Activated T-cell treated with anti-CD3 and anti-CD28 coated beads, Interleukin-2, amount 50 U/mL, for 72 hours (primary cell): ENCODE measurements at regions not wholly inside any gene's neighbourhood (a gene's known extent, or its start where the extent isn't known, plus 50 kb on each side); places are given as distances from the start of the nearest gene placed in this dataset.
"Not testable (repeated sequence)": the region's sequence is repeated elsewhere in the genome, so short reads cannot be mapped to it uniquely, and the experiment has no call there.

ENCODE experiments used
- ATAC-seq, 2 donors: fragments of 150-1000 bp; cut with Tn5 transposase; replicated peaks in 1 of 2; 2 replicates each; pipeline ENCODE4 v1.10.0; 2021; ENCODE audit warnings: moderate library complexity in 2 of 2, mild to moderate bottlenecking in 1 of 2
- DNase-seq, 2 donors: peaks; one replicate each; pipeline ENCODE4 v3.0.0; 2021 to 2022; ENCODE audit warnings: mixed read lengths in 1 of 2
- H3K27ac Mint-ChIP-seq: one replicate; pipeline ENCODE4 v1.8.0; 2022; ENCODE audit warnings: mild to moderate bottlenecking, moderate library complexity, mixed read lengths
- H3K27me3 Mint-ChIP-seq: one replicate; pipeline ENCODE4 v1.8.0; 2022; ENCODE audit warnings: low read depth, mixed read lengths
- H3K36me3 Mint-ChIP-seq, 2 donors: one replicate each; pipeline ENCODE4 v1.8.0; 2022; ENCODE audit warnings: mixed read lengths in 2 of 2, mild to moderate bottlenecking in 1 of 2; ENCODE audit not compliant: insufficient read depth in 2 of 2
- H3K4me1 Mint-ChIP-seq: one replicate; pipeline ENCODE4 v1.8.0; 2022; ENCODE audit warnings: low read depth, mixed read lengths
- H3K4me3 Mint-ChIP-seq, 2 donors: one replicate each; pipeline ENCODE4 v1.8.0; 2022; ENCODE audit warnings: mild to moderate bottlenecking in 2 of 2, mixed read lengths in 2 of 2, moderate library complexity in 2 of 2
- H3K9me3 Mint-ChIP-seq, 2 donors: one replicate each; pipeline ENCODE4 v1.8.0; 2022; ENCODE audit warnings: mixed read lengths in 2 of 2

DNA sequence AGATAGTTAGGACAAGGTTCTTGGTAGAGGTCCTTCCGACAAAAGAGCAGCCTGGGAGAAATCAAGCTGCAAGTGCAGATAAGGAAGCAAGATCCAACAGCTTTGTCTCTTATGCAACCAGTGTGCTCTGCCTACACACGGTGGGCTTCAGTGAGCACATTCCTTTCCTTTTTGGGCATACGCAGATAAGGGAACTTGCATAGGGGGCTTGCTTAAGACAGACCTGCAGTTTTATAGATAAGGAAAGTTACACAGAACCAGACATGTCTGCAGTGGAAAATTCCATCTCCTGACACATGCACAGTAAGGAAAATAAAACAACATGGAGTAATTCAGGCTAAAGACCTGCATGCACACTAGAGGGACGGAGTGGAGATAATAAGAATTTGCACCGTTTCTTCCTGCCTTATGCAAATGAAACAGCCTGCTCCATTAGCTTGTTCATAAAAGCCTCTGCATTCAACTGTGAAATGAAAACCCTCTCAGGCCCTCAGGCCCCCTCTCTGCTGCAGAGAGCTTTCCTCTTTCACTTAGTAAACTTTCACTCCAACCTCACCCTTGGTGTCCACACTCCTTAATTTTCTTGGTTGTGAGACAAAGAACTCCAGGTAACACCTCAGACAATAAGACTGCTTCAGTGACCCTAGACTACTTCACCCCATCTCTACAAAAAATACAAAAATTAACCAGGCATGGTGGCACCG lies 97.5 kb upstream of the MYLIP start:
- Mint-ChIP-seq H3K27me3 (peaks cover 18% of the 10 kb centered on the region), H3K27ac (no peak overlapping the region), H3K36me3 (peaks cover 0 to 3% of the 10 kb centered on the region in 2 donors), H3K4me1 (peaks cover 9% of the 10 kb centered on the region), H3K9me3 (peaks cover 2 to 5% of the 10 kb centered on the region in 2 donors), H3K4me3 (no peak overlapping the region)
- ATAC-seq (no peak), DNase-seq (no peak)

DNA sequence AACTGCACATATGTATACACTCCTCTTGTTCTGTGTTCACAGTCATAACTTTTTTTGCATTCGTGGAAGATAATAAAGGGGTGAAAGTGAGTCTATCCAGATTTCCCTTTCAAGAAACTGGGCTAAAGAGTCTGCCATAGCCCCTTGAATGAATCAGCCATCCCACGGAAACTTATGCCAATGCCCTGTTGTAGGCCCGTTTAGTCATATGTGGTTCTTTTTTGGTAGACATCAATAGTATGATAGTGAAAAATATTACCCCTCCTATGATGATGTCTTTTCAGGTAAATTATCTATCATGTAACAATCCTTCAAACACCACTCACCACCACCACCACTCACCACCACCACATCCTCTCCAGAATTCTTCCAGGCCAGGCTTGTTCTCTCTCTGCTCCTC lies 99.9 kb upstream of the MYLIP start:
- Mint-ChIP-seq H3K27me3 (no peaks in the 10 kb centered on the region), H3K4me3 (no peak overlapping the region), H3K9me3 (peaks cover 2 to 5% of the 10 kb centered on the region in 2 donors), H3K27ac (no peak overlapping the region), H3K4me1 (peaks cover 9% of the 10 kb centered on the region), H3K36me3 (peaks cover 0 to 3% of the 10 kb centered on the region in 2 donors)
- ATAC-seq (peak; percentile 41 to 54), DNase-seq (peak in 1 of 2 donors; percentile 4)

DNA sequence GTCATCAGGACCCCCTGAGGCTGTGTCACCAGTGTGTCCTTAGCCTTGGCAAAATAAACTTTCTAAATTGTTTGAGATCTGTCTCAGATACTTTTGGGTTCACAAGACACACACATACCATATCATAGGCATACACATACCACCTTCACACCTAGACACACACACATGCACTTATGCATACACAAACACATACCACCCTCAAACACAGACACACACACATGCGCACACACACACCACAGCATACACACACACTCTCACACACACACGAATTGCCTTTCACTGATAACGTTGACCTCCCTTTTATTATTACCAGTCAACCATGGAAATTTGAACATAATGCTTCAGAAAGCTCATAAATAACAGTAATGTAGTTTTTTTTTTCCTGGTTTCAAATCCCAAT lies 108.6 kb upstream of the MYLIP start:
- no peak overlapping the region for H3K27ac Mint-ChIP-seq
- no peaks in the 10 kb centered on the region for H3K9me3 Mint-ChIP-seq
- H3K36me3 Mint-ChIP-seq = no peaks in the 10 kb centered on the region
- H3K27me3 Mint-ChIP-seq = peaks cover 8% of the 10 kb centered on the region
- no peaks in the 10 kb centered on the region for H3K4me1 Mint-ChIP-seq
- ATAC-seq = no peak
- no peak overlapping the region for H3K4me3 Mint-ChIP-seq
- no peak for DNase-seq

DNA sequence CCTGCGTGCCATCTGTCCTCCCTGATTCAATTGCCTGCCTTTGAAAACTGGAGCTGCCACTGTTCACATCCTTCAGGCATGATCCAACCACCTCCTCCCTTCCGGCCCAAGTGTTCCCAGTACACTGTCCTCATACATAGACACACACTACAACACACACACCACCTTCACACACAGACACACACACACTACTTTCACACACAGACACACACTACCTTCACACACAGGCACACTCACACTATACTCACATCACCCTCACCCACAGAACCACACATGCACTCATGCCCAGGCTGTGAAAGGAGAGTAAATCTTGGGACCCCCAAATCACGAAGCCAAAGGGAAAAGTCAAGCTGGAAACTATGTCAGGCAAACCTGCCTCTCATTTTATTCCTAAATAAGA lies 109.4 kb upstream of the MYLIP start:
- no peak for DNase-seq
- Mint-ChIP-seq H3K27me3 (peaks cover 8% of the 10 kb centered on the region), H3K4me3 (no peak overlapping the region), H3K9me3 (no peaks in the 10 kb centered on the region), H3K36me3 (no peaks in the 10 kb centered on the region), H3K27ac (no peak overlapping the region), H3K4me1 (no peaks in the 10 kb centered on the region)
- no peak for ATAC-seq

DNA sequence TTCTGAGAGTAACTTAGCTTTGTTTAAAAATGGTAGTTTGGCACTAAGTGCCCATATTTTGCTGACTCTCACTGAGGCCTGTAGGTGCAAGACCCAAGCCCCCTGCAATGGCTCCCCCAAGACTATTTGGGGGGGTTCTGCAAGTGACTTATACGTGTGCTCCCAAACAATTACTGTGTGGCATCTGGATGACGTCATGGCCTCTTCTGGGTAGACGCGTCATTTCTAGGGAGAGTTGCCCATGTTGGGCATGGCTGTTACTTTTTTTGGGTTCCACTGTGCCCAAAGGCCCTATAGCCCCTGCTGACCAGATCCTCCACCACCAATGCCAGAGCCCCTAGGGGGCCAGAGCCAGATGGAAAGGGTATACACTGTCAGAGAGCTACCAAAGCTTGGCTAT lies 110.3 kb upstream of the MYLIP start:
- Mint-ChIP-seq H3K27me3 (peaks cover 8% of the 10 kb centered on the region), H3K4me1 (no peaks in the 10 kb centered on the region), H3K4me3 (no peak overlapping the region), H3K9me3 (no peaks in the 10 kb centered on the region), H3K27ac (no peak overlapping the region), H3K36me3 (no peaks in the 10 kb centered on the region)
- DNase-seq = no peak
- ATAC-seq = no peak

DNA sequence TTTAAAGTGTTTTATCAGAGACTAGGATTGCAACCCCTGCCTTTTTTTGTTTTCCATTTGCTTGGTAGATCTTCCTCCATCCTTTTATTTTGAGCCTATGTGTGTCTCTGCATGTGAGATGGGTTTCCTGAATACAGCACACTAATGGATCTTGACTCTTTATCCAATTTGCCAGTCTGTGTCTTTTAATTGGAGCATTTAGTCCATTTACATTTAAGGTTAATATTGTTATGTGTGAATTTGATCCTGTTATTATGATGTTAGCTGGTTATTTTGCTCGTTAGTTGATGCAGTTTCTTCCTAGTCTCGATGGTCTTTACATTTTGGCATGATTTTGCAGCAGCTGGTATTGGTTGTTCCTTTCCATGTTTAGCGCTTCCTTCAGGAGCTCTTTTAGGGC lies 114.6 kb upstream of the MYLIP start:
- H3K27me3 Mint-ChIP-seq = not testable (repeated sequence)

DNA sequence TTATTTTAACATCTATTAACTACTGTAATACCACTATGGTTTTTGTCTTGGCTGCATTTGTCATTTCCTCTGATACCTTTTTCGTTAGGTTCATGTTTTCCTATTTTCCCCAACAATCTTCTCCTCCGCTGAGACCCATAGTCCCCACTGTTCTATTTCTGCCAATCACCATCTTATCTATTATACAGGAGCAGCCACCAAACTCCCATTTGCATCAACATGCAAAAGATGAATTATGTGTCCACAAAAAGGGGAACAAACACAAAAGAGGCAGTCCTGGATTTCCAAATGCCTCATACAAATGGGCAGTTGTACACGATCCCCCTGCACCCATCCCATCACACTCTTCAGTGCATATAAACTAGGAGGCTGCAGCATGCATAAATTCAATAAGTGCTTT lies 121.7 kb upstream of the MYLIP start:
- DNase-seq (no peak), ATAC-seq (no peak)
- Mint-ChIP-seq H3K27me3 (peaks cover 26% of the 10 kb centered on the region), H3K4me3 (no peak overlapping the region), H3K27ac (no peak overlapping the region), H3K36me3 (no peaks in the 10 kb centered on the region), H3K4me1 (no peaks in the 10 kb centered on the region), H3K9me3 (peaks cover 0 to 2% of the 10 kb centered on the region in 2 donors)

More for the DNA sequence above, 114.6 kb upstream of the MYLIP start:
- H3K4me1 Mint-ChIP-seq, ATAC-seq, DNase-seq, H3K27ac Mint-ChIP-seq, H3K36me3 Mint-ChIP-seq, H3K4me3 Mint-ChIP-seq, H3K9me3 Mint-ChIP-seq: not testable (repeated sequence)

DNA sequence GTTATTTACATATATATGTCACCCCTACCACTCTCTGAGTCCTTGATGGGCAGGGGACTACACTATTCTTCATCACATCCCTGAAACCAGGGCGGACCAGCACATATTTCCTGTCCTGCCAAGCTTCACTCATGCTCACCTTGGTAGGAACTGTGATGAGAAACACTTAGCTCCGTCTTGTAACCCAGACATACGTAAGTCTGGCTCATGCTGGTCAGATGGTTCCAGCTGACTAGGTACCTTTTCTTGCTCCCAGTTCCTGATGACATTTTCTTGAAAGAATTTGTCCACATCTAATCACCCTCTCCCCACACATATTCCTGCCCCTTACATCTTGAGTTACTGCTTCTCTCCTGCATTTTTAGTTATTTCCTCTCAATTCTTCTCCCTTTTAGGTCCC lies 122.2 kb upstream of the MYLIP start:
- no peak for ATAC-seq
- peaks cover 26% of the 10 kb centered on the region for H3K27me3 Mint-ChIP-seq
- DNase-seq = no peak
- no peaks in the 10 kb centered on the region for H3K4me1 Mint-ChIP-seq
- H3K36me3 Mint-ChIP-seq = no peaks in the 10 kb centered on the region
- H3K27ac Mint-ChIP-seq = no peak overlapping the region
- no peak overlapping the region for H3K4me3 Mint-ChIP-seq
- peaks cover 0 to 2% of the 10 kb centered on the region in 2 donors for H3K9me3 Mint-ChIP-seq

DNA sequence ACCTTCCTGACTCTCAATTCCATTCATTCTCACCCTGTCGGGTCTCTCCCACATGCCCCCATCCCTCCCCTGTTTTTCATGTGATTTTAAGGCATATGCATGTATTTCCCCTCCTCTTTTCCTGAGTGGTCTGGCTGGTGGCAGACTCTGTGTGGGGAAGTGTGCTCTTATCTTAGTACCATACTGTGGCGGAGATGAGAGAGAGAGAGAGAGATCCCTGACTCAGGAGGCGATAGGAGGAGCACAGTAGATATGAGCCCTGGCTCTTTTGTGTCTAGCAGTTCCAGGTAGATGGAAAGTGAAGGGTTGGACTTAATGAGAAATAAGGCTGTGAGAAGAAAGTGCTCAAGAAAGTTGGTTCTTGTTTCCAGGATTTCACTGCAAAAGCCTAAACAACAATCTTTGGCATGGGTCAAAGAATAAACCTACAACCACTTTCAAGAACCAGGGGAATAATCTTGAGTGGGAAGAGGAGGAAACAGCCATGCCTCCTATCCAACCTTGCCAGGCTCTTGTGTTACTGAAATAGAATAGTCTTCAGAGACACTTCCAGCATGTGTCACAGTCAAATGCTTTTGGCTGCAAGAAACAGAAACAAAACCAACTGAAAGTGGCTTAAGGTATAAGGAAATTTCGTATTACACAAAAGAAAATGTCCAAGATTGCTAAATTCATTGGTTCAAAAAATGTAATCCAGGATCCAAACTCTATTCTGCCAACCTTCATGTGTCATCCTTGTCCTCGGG lies 123.8 kb upstream of the MYLIP start:
- Mint-ChIP-seq H3K36me3 (no peaks in the 10 kb centered on the region), H3K4me3 (no peak overlapping the region), H3K27ac (no peak overlapping the region), H3K27me3 (peaks cover 26% of the 10 kb centered on the region), H3K9me3 (peaks cover 0 to 2% of the 10 kb centered on the region in 2 donors), H3K4me1 (no peaks in the 10 kb centered on the region)
- ATAC-seq (no peak), DNase-seq (no peak)

DNA sequence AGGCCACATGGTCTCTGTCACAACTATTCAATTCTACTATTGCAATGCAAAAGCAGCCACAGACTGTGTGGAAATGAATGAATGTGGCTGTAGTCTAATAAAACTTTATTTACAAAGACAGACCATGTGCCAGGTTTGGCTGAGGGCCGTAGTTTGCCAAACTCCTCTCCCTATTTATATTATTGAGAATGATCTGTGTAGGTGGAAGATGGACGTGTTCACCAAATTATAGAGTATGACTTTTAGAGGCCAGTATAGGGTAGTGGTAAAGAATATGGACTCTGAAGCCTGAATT lies 125.7 kb upstream of the MYLIP start:
- H3K27ac Mint-ChIP-seq = no peak overlapping the region
- no peaks in the 10 kb centered on the region for H3K9me3 Mint-ChIP-seq
- no peak overlapping the region for H3K4me3 Mint-ChIP-seq
- H3K36me3 Mint-ChIP-seq = no peaks in the 10 kb centered on the region
- DNase-seq (no peak), ATAC-seq (no peak)
- H3K27me3 Mint-ChIP-seq = peaks cover 27% of the 10 kb centered on the region
- no peaks in the 10 kb centered on the region for H3K4me1 Mint-ChIP-seq

DNA sequence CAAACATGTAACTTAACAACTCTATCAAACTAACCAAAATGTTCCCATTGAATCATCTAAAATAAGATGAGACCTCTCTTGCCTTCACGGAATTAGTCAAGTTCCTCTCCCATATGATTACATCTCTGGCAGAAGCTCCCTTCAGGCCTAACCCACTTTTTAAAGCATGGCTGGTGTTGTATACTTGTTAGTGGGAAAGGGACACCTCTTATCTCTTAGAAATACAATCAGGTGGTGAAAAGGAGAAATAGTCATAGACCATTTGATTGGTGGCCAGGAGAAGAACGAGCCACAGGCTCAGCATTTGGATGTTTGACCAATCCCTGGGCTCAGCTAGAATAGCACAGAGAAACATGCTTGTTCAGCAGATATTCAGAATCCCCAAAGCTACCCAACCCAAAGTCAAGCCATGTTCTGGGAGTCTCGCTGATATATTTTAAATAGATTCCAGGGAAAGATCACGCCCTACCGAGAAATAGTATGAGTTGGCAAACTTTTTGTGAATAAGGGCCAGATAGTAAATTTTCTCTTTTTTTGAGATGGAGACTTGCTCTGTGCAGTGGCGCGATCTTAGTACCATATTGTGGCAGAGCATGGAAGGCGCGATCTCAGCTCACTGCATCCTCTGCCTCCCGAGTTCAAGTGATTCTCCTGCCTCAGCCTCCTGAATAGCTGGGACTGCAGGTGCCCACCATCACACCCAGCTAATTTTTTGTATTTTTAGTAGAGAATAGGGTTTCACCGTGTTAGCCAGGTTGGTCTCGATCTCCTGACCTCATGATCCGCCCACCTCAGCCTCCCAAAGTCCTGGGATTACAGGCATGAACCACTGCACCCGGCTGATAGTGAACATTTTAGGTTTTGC lies 126.3 kb upstream of the MYLIP start:
- no peak for DNase-seq
- H3K36me3 Mint-ChIP-seq = no peaks in the 10 kb centered on the region
- H3K4me1 Mint-ChIP-seq = no peaks in the 10 kb centered on the region
- no peak overlapping the region for H3K4me3 Mint-ChIP-seq
- no peaks in the 10 kb centered on the region for H3K9me3 Mint-ChIP-seq
- H3K27ac Mint-ChIP-seq = no peak overlapping the region
- ATAC-seq = no peak
- H3K27me3 Mint-ChIP-seq = peaks cover 33% of the 10 kb centered on the region

DNA sequence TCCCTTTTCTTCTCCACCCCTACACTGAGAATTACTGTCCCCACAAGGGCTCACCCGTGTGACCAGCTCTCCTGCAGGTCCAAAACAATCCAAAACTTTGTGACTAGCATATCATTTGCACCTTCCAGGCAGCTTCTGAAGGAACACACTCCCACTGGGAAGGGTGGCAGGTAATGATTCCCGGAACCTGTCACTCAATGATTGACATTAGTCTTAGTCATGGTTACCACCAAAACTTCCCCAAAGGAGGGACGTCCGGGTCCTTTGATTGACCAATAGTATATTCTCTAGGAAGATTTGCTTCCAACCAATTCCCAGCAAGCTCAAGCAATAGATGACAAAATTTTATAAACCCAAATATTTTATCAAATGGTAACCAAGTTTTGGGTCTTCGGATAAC lies 127.7 kb upstream of the MYLIP start:
- no peaks in the 10 kb centered on the region for H3K36me3 Mint-ChIP-seq
- no peaks in the 10 kb centered on the region for H3K4me1 Mint-ChIP-seq
- DNase-seq = no peak
- no peak for ATAC-seq
- H3K27me3 Mint-ChIP-seq = peaks cover 31% of the 10 kb centered on the region
- H3K4me3 Mint-ChIP-seq = no peak overlapping the region
- no peaks in the 10 kb centered on the region for H3K9me3 Mint-ChIP-seq
- no peak overlapping the region for H3K27ac Mint-ChIP-seq

DNA sequence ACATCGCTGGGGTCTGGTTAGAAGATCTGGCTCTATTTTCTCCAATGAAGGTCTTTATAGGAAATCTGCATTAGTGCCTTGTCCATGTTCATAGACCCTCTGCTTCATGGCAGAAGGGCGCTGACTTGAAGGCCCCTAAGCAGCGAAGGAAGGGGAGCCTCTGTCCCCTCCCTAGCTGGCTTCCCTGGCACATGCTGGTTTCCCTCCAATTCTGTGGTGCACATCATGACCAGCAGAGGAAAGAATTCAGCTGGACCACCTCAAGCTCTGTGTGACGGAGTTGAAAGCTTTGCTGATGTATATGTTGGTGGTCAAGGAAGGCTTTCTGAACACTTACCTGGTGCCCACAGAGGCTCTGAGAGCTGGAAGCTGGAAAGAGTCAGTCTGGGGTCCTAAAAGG lies 129.7 kb upstream of the MYLIP start:
- H3K36me3 Mint-ChIP-seq = no peaks in the 10 kb centered on the region
- peaks cover 29% of the 10 kb centered on the region for H3K27me3 Mint-ChIP-seq
- ATAC-seq (no peak), DNase-seq (no peak)
- H3K4me3 Mint-ChIP-seq = no peak overlapping the region
- H3K4me1 Mint-ChIP-seq = peaks cover 6% of the 10 kb centered on the region
- H3K9me3 Mint-ChIP-seq = no peaks in the 10 kb centered on the region
- no peak overlapping the region for H3K27ac Mint-ChIP-seq
